Hepatocyte (in vitro differentiated cells): ENCODE measurements at regions not wholly inside any gene's neighbourhood (a gene's known extent, or its start where the extent isn't known, plus 50 kb on each side); places are given as distances from the start of the nearest gene placed in this dataset.

Source experiments
- EZH2 ChIP-seq: fragments of 200-600 bp; sonication (generic); IDR thresholded peaks from 2 replicates; pipeline ENCODE4 v1.6.1; 2016; ENCODE audit warnings: antibody characterized with exemption, mild to moderate bottlenecking, borderline replicate concordance
- TF ChIP-seq, protein P1 (sequence below): fragments of 200-600 bp; sonication (generic); IDR thresholded peaks from 2 replicates; pipeline ENCODE4 v1.5.1; 2016; ENCODE audit warnings: antibody characterized with exemption, mild to moderate bottlenecking; ENCODE audit not compliant: poor library complexity

DNA sequence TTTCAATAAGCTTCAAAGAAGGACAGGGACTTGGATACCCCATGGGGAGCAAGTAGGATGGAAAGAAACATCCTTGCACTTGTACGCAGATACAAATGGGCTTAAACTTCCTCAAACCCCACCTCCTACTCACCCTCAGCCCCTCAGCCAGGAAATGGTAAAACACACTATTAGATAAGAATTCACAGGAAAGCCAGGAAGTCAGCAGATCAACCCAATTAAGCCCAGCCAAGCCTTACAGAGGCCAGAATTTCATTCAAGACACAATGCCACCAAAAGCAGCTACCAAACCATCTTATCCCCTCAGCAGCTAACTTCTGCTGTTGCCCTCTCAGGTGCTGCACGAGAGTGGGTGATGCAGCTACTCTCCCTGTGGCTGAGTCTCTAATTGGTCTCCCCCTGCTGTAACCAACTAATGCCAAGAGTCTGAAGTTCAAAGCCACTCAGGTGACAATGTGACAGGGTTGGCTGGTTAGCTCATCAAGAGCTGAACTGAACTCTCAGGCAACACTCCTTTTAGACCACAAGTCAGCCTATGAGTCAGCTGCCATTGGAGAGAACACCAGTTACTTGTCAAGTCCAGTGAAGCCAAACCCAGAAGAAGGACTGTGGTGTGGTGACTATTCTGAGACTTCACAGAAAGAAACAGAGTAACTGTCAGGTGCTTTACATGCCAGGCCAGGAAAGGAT, 201.9 kb downstream of the ZNF608 start:
- TF ChIP-seq EZH2: no peak
- TF ChIP-seq, protein P1, sequence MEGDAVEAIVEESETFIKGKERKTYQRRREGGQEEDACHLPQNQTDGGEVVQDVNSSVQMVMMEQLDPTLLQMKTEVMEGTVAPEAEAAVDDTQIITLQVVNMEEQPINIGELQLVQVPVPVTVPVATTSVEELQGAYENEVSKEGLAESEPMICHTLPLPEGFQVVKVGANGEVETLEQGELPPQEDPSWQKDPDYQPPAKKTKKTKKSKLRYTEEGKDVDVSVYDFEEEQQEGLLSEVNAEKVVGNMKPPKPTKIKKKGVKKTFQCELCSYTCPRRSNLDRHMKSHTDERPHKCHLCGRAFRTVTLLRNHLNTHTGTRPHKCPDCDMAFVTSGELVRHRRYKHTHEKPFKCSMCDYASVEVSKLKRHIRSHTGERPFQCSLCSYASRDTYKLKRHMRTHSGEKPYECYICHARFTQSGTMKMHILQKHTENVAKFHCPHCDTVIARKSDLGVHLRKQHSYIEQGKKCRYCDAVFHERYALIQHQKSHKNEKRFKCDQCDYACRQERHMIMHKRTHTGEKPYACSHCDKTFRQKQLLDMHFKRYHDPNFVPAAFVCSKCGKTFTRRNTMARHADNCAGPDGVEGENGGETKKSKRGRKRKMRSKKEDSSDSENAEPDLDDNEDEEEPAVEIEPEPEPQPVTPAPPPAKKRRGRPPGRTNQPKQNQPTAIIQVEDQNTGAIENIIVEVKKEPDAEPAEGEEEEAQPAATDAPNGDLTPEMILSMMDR: no peak
